IMR-90 (cell line): ENCODE measurements at regions not wholly inside any gene's neighbourhood (a gene's known extent, or its start where the extent isn't known, plus 50 kb on each side); places are given as distances from the start of the nearest gene placed in this dataset.

ENCODE experiments used
- ATAC-seq: fragments of 200-7000 bp; cut with Tn5 transposase; 2 replicates; pipeline ENCODE4 v1.9.1; 2020; ENCODE audit warnings: low read depth, mild to moderate bottlenecking, moderate library complexity
- BruUV-seq: library from RNA; stranded (reverse); fragments of 400-500 nt; replicated peaks from 2 replicates; lab custom pipeline; 2021; lab: Mats Ljungman, UMichigan
- CTCF ChIA-PET: fragments of 300-600 bp; formaldehyde crosslinking; extraction: SDS; loops from one replicate; lab custom pipeline; 2021; ENCODE audit warnings: antibody characterized with exemption; lab: Yijun Ruan, JAX
- POLR2A ChIA-PET: fragments of 300-600 bp; sonication (Branson Sonifier 250); formaldehyde crosslinking; loops from one replicate; lab custom pipeline; 2022; ENCODE audit warnings: antibody characterized with exemption; ENCODE audit not compliant: unreplicated experiment; lab: Charles Lee
- DNase-seq: peaks from one replicate; pipeline ENCODE4 v3.0.0; 2013
- H2AFZ ChIP-seq: replicated peaks from 2 replicates; pipeline ENCODE3; 2013; ENCODE audit warnings: low read length, mild to moderate bottlenecking; ENCODE audit not compliant: poor library complexity
- H2AK5ac ChIP-seq: 2 replicates; pipeline ENCODE4 v1.6.1; 2013; ENCODE audit warnings: low read depth, low read length, inconsistent platforms
- H2AK9ac ChIP-seq: replicated peaks from 2 replicates; pipeline ENCODE3; 2013; ENCODE audit warnings: mild to moderate bottlenecking, low read depth, low read length, moderate library complexity; ENCODE audit not compliant: poor library complexity
- H2BK120ac ChIP-seq: 2 replicates; pipeline ENCODE4 v1.6.1; 2013; ENCODE audit warnings: low read depth, low read length, inconsistent platforms
- H2BK15ac ChIP-seq: 3 replicates; pipeline ENCODE4 v1.6.1; 2013; ENCODE audit warnings: low read depth, low read length, inconsistent platforms
- H2BK20ac ChIP-seq: 2 replicates; pipeline ENCODE4 v1.6.1; 2013; ENCODE audit warnings: low read depth, mild to moderate bottlenecking, inconsistent platforms, low read length, moderate library complexity
- H2BK5ac ChIP-seq: 2 replicates; pipeline ENCODE4 v1.6.1; 2013; ENCODE audit warnings: mild to moderate bottlenecking, low read depth, low read length, inconsistent platforms; ENCODE audit not compliant: poor library complexity, severe bottlenecking
- H3K14ac ChIP-seq: replicated peaks from 2 replicates; pipeline ENCODE4 v1.6.1; 2013; ENCODE audit warnings: low read depth, low read length, inconsistent platforms
- H3K18ac ChIP-seq: 2 replicates; pipeline ENCODE4 v1.6.1; 2013; ENCODE audit warnings: low read depth, low read length, control low read depth
- H3K23ac ChIP-seq: 2 replicates; pipeline ENCODE4 v1.6.1; 2013; ENCODE audit warnings: low read depth, low read length, inconsistent platforms
- H3K27ac ChIP-seq: 2 replicates; pipeline ENCODE4 v1.5.1; 2013; ENCODE audit warnings: mild to moderate bottlenecking, control low read depth, low read length; ENCODE audit not compliant: insufficient read depth
- H3K27me3 ChIP-seq: 2 replicates; pipeline ENCODE4 v1.6.1; 2013; ENCODE audit warnings: low read length; ENCODE audit not compliant: control insufficient read depth, insufficient read depth
- H3K36me3 ChIP-seq: 2 replicates; pipeline ENCODE4 v1.6.1; 2013; ENCODE audit warnings: low read length, mixed read lengths; ENCODE audit not compliant: control insufficient read depth, insufficient read depth
- H3K4ac ChIP-seq: 2 replicates; pipeline ENCODE4 v1.6.1; 2013; ENCODE audit warnings: low read depth, low read length, inconsistent platforms
- H3K4me1 ChIP-seq: 2 replicates; pipeline ENCODE4 v1.6.1; 2013; ENCODE audit warnings: low read length, mixed read lengths; ENCODE audit not compliant: control insufficient read depth, insufficient read depth
- H3K4me2 ChIP-seq: 2 replicates; pipeline ENCODE4 v1.6.1; 2013; ENCODE audit warnings: low read depth, mild to moderate bottlenecking, control low read depth, low read length, moderate library complexity
- H3K4me3 ChIP-seq: 2 replicates; pipeline ENCODE4 v1.5.1; 2013; ENCODE audit warnings: low read depth, mild to moderate bottlenecking, control low read depth, low read length, moderate library complexity; ENCODE audit not compliant: insufficient read depth
- H3K56ac ChIP-seq: 2 replicates; pipeline ENCODE4 v1.6.1; 2013; ENCODE audit warnings: low read length, inconsistent platforms; ENCODE audit not compliant: insufficient read depth; ENCODE audit errors: extremely low read depth
- H3K79me1 ChIP-seq, 2 experiments: 2 replicates each; pipeline ENCODE4 v1.6.1; 2013; ENCODE audit warnings: low read length in 2 of 2, inconsistent platforms in 1 of 2, low read depth in 1 of 2
- H3K9ac ChIP-seq: 2 replicates; pipeline ENCODE4 v1.6.1; 2013; ENCODE audit warnings: low read depth, low read length, control low read depth
- H3K9me1 ChIP-seq: 2 replicates; pipeline ENCODE4 v1.6.1; 2013; ENCODE audit warnings: low read length, inconsistent platforms; ENCODE audit not compliant: insufficient read depth
- H3K9me3 ChIP-seq: 2 replicates; pipeline ENCODE4 v1.6.1; 2013; ENCODE audit warnings: low read length; ENCODE audit not compliant: control insufficient read depth, insufficient read depth
- H4K20me1 ChIP-seq: 2 replicates; pipeline ENCODE4 v1.6.1; 2013; ENCODE audit warnings: low read length, inconsistent platforms; ENCODE audit not compliant: insufficient read depth
- H4K5ac ChIP-seq: 2 replicates; pipeline ENCODE4 v1.6.1; 2013; ENCODE audit warnings: mild to moderate bottlenecking, low read depth, low read length, control low read depth
- H4K8ac ChIP-seq, 2 experiments: 2 replicates each; pipeline ENCODE4 v1.6.1; 2013; ENCODE audit warnings: low read depth in 2 of 2, low read length in 2 of 2, control low read depth in 1 of 2, inconsistent platforms in 1 of 2
- H4K91ac ChIP-seq: 2 replicates; pipeline ENCODE4 v1.6.1; 2013; ENCODE audit warnings: low read depth, low read length, inconsistent platforms; ENCODE audit not compliant: insufficient read depth
- BHLHE40 ChIP-seq: fragments of 150-350 bp; IDR thresholded peaks from 2 replicates; pipeline ENCODE4 v1.6.1; 2016; ENCODE audit warnings: mild to moderate bottlenecking, low read depth, low read length
- CEBPB ChIP-seq: IDR thresholded peaks from 2 replicates; pipeline ENCODE4 v1.6.1; 2012; ENCODE audit warnings: low read depth, low read length, improper control_type of control experiment
- CHD1 ChIP-seq: IDR thresholded peaks from 2 replicates; pipeline ENCODE4 v1.6.1; 2012; ENCODE audit warnings: low read depth, low read length, improper control_type of control experiment
- FOS ChIP-seq: fragments of 150-350 bp; IDR thresholded peaks from 2 replicates; pipeline ENCODE4 v1.6.1; 2016; ENCODE audit warnings: low read depth, low read length
- MAFK ChIP-seq: IDR thresholded peaks from 2 replicates; pipeline ENCODE4 v1.6.1; 2012; ENCODE audit warnings: low read depth, low read length, improper control_type of control experiment
- MAZ ChIP-seq: IDR thresholded peaks from 2 replicates; pipeline ENCODE4 v1.6.1; 2012; ENCODE audit warnings: low read depth, mild to moderate bottlenecking, low read length, improper control_type of control experiment, moderate library complexity, borderline replicate concordance
- MXI1 ChIP-seq: IDR thresholded peaks from 2 replicates; pipeline ENCODE4 v1.6.1; 2012; ENCODE audit warnings: low read depth, mild to moderate bottlenecking, low read length, moderate library complexity, borderline replicate concordance
- NFE2L2 ChIP-seq: fragments of 150-350 bp; IDR thresholded peaks from 2 replicates; pipeline ENCODE4 v1.6.1; 2016; ENCODE audit warnings: low read depth, mild to moderate bottlenecking, low read length
- POLR2A ChIP-seq: IDR thresholded peaks from 2 replicates; pipeline ENCODE4 v1.6.1; 2012; ENCODE audit warnings: mild to moderate bottlenecking, low read depth, low read length
- RAD21 ChIP-seq: IDR thresholded peaks from 2 replicates; pipeline ENCODE4 v1.6.1; 2012; ENCODE audit warnings: low read length, improper control_type of control experiment
- RCOR1 ChIP-seq: IDR thresholded peaks from 2 replicates; pipeline ENCODE4 v1.6.1; 2012; ENCODE audit warnings: mild to moderate bottlenecking, low read length, improper control_type of control experiment; ENCODE audit not compliant: insufficient replicate concordance
- RFX5 ChIP-seq: IDR thresholded peaks from 2 replicates; pipeline ENCODE4 v1.8.0; 2012; ENCODE audit warnings: low read depth, mild to moderate bottlenecking, low read length, moderate library complexity
- SMC3 ChIP-seq: fragments of 150-350 bp; IDR thresholded peaks from 2 replicates; pipeline ENCODE4 v1.6.1; 2016; ENCODE audit warnings: low read depth, mild to moderate bottlenecking, antibody characterized with exemption, low read length, moderate library complexity
- USF2 ChIP-seq: fragments of 150-350 bp; IDR thresholded peaks from 2 replicates; pipeline ENCODE4 v1.6.1; 2017; ENCODE audit warnings: mild to moderate bottlenecking, antibody characterized with exemption, low read length, low read depth
- WGBS, 2 experiments: methylation state at CpG; one replicate each; pipeline versions ENCODE4 v1.1.5 to v1.1.7; 2013; ENCODE audit warnings: missing lambda C conversion rate in 2 of 2; ENCODE audit not compliant: insufficient read length in 1 of 2; ENCODE audit errors: extremely low coverage in 2 of 2; 5-methylcytosine and 5-hydroxymethylcytosine counted together
- dilution Hi-C: fragments of 300-500 bp; cut with HindIII; formaldehyde crosslinking; loops from one replicate; pipeline ENCODE4 v1.14.3; 2018; ENCODE audit warnings: low sequenced_read_pairs; ENCODE audit not compliant: unreplicated experiment
- in situ Hi-C: fragments of 300-500 bp; cut with MboI; formaldehyde crosslinking; loops from 3 replicates; pipeline ENCODE4 v1.14.3; 2019; ENCODE audit warnings: low sequenced_read_pairs, inconsistent platforms, mixed read lengths
- intact Hi-C: fragments of 100-400 bp; cut with micrococcal nuclease; formaldehyde crosslinking; loops from 2 replicates; pipeline ENCODE4 v1.10.0; 2022
- TF ChIP-seq, protein P1 (sequence below): fragments of 150-350 bp; IDR thresholded peaks from 2 replicates; pipeline ENCODE4 v1.6.1; 2016; ENCODE audit warnings: low read depth, mild to moderate bottlenecking, low read length, moderate library complexity, borderline replicate concordance
- TF ChIP-seq, protein P2 (sequence below): conservative IDR thresholded peaks from 2 replicates; pipeline ENCODE4 v1.5.1; 2012; ENCODE audit warnings: mild to moderate bottlenecking, low read depth, low read length, improper control_type of control experiment

DNA sequence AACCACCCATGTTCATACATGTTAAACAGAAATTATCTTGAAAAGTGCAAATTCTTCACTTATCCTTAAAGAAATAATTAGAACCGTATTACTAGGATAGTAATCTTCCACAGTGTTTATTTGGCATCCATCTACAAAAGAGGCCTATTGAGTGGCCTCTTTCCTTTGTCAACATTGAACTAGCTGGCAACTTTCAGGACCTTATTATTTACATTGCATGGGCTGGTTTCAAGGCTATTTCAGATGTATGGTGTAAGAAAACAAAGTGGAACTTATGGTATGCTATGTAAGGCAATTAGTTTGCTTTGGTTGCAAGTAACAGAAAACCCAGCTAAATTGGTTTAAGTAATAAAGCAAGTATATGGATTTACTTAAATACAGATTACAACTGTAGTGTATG, 324.6 kb downstream of the RBM43 start:
- TF ChIP-seq MXI1 (no peak), NFE2L2 (no peak), BHLHE40 (no peak), POLR2A (no peak), CHD1 (no peak), RAD21 (no peak), MAFK (no peak), RCOR1 (no peak), SMC3 (no peak), FOS (no peak), RFX5 (no peak), USF2 (no peak), MAZ (no peak), CEBPB (no peak)
- TF ChIP-seq, protein P1, sequence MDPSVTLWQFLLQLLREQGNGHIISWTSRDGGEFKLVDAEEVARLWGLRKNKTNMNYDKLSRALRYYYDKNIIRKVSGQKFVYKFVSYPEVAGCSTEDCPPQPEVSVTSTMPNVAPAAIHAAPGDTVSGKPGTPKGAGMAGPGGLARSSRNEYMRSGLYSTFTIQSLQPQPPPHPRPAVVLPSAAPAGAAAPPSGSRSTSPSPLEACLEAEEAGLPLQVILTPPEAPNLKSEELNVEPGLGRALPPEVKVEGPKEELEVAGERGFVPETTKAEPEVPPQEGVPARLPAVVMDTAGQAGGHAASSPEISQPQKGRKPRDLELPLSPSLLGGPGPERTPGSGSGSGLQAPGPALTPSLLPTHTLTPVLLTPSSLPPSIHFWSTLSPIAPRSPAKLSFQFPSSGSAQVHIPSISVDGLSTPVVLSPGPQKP, result no peak
- TF ChIP-seq, protein P2, sequence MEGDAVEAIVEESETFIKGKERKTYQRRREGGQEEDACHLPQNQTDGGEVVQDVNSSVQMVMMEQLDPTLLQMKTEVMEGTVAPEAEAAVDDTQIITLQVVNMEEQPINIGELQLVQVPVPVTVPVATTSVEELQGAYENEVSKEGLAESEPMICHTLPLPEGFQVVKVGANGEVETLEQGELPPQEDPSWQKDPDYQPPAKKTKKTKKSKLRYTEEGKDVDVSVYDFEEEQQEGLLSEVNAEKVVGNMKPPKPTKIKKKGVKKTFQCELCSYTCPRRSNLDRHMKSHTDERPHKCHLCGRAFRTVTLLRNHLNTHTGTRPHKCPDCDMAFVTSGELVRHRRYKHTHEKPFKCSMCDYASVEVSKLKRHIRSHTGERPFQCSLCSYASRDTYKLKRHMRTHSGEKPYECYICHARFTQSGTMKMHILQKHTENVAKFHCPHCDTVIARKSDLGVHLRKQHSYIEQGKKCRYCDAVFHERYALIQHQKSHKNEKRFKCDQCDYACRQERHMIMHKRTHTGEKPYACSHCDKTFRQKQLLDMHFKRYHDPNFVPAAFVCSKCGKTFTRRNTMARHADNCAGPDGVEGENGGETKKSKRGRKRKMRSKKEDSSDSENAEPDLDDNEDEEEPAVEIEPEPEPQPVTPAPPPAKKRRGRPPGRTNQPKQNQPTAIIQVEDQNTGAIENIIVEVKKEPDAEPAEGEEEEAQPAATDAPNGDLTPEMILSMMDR, result no peak
- H2BK20ac ChIP-seq, result no peak overlapping the region
- H3K4me1 ChIP-seq, result no peaks in the 10 kb centered on the region
- BruUV-seq, result no TSS peak
- WGBS, 2 experiments, result 71% methylated on average over 1 of the region's 1 CpG; no CpG with 5 or more reads in 1 of the 2 experiments
- in situ Hi-C loops (no loop called here), dilution Hi-C loops (no loop called here), intact Hi-C loops (no loop called here)
- no peak overlapping the region for H3K9ac ChIP-seq
- no peak overlapping the region for H3K4me2 ChIP-seq
- no peak overlapping the region for H2BK120ac ChIP-seq
- H3K79me1 ChIP-seq, result no peaks in the 10 kb centered on the region
- H2AFZ ChIP-seq, result no peak overlapping the region
- H3K14ac ChIP-seq, result no peak overlapping the region
- H3K36me3 ChIP-seq, result no peaks in the 10 kb centered on the region
- H4K5ac ChIP-seq, result no peak overlapping the region
- H3K9me1 ChIP-seq, result no peaks in the 10 kb centered on the region
- H4K20me1 ChIP-seq, result no peaks in the 10 kb centered on the region
- POLR2A ChIA-PET, result no interaction called here
- no peaks in the 10 kb centered on the region for H3K27me3 ChIP-seq
- no peak overlapping the region for H4K91ac ChIP-seq
- H2AK9ac ChIP-seq, result no peak overlapping the region
- CTCF ChIA-PET, result interaction anchor here (1.1 kb wide), 1 partner anchor 11 kb away, joined by 3 read pairs; no protein-coding TSS in a partner anchor
- H2BK15ac ChIP-seq, result no peak overlapping the region
- DNase-seq (no peak), ATAC-seq (no peak)
- no peak overlapping the region for H3K18ac ChIP-seq
- H3K4me3 ChIP-seq, result no peak overlapping the region
- H2AK5ac ChIP-seq, result no peak overlapping the region
- H3K9me3 ChIP-seq, result no peaks in the 10 kb centered on the region
- no peak overlapping the region for H3K56ac ChIP-seq
- no peak overlapping the region for H2BK5ac ChIP-seq
- H3K23ac ChIP-seq, result no peak overlapping the region
- no peak overlapping the region for H3K27ac ChIP-seq
- no peak overlapping the region for H3K4ac ChIP-seq
- H4K8ac ChIP-seq, result no peak overlapping the region
